ENCODE measurements at regions not wholly inside any gene's neighbourhood (a gene's known extent, or its start where the extent isn't known, plus 50 kb on each side); places are given as distances from the start of the nearest gene placed in this dataset.

DNA sequence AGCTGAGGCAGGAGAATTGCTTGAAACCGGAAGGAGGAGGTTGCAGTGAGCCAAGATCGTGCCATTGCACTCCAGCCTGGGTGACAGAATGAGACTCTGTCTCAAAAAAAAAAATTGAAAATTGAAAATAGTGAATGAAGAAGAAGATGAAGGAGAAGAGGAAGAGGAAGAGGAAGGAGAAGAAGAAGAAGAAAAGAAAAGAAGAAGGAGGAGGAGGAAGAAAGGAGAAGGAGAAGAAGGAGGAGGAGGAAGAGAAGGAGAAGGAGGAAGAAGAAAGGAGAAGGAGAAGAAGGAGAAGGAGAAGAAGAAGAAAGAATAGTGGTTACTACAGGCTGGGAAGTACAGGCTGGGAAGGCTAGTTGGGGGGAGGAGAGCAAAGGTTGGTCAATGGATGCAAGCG lies 124.3 kb upstream of the CPSF6 start:
- Histone ChIP-seq H2AFZ (ENCODE audit: insufficient read depth, low read depth, low read length, poor library complexity, severe bottlenecking) (no peak overlapping the region), H3K27ac (ENCODE audit: low read depth in 1 of 2, low read length in 2 of 2) (no peak overlapping the region), H3K4me3 (replicated peaks in 1 of 3; ENCODE audit: low read depth in 2 of 3, low read length in 3 of 3) (no peak overlapping the region), H3K9me3 (replicated peaks in 1 of 2; ENCODE audit: control insufficient read depth in 1 of 2, insufficient read depth in 1 of 2, low read length in 2 of 2) (peaks cover 0 to 3% of the 10 kb centered on the region in 2 donors), H3K79me2 (ENCODE audit: insufficient read depth, low read length) (no peaks in the 10 kb centered on the region), H3K27me3 (ENCODE audit: control insufficient read depth in 2 of 2, insufficient read depth in 2 of 2, low read length in 2 of 2) (no peaks in the 10 kb centered on the region), H3K4me1 (ENCODE audit: control insufficient read depth in 1 of 2, insufficient read depth in 2 of 2, low read length in 2 of 2) (peaks cover 4% of the 10 kb centered on the region in 2 donors), H3K36me3 (replicated peaks in 1 of 2; ENCODE audit: control insufficient read depth in 1 of 2, insufficient read depth in 2 of 2, low read length in 2 of 2) (no peaks in the 10 kb centered on the region), H3K4me2 (replicated peaks; ENCODE audit: extremely low read depth, low read length, poor library complexity, severe bottlenecking) (no peak overlapping the region), H4K20me1 (ENCODE audit: insufficient read depth, low read length) (no peaks in the 10 kb centered on the region), H3K9ac (ENCODE audit: insufficient read depth, low read length, poor library complexity, severe bottlenecking) (no peak overlapping the region)
- peaks cover 9% of the 10 kb centered on the region for H3K4me1 Mint-ChIP-seq
- H3K9me3 Mint-ChIP-seq = peaks cover 2 to 9% (median 3%) of the 10 kb centered on the region in 7 donors
- H3K27me3 Mint-ChIP-seq (ENCODE audit: low read depth in 3 of 3) = no peaks in the 10 kb centered on the region
- intact Hi-C loops (cut with micrococcal nuclease) = no loop called here
- no peak for DNase-seq
- WGBS (ENCODE audit: insufficient coverage) = 100% methylated on average over 2 of the region's 3 CpGs
- no peak for TF ChIP-seq CTCF (IDR thresholded peaks at IDR 0.05)
- no peak overlapping the region for H3K4me3 Mint-ChIP-seq
- H3K36me3 Mint-ChIP-seq = no peaks in the 10 kb centered on the region
- peak overlapping the region in 4 of 7 donors; percentile 36 to 74 (median 66) for H3K27ac Mint-ChIP-seq

- Mint-ChIP-seq H3K36me3 (no peaks in the 10 kb centered on the region), H3K27me3 (ENCODE audit: low read depth in 3 of 3) (no peaks in the 10 kb centered on the region)
- no CpG with 5 or more reads among the region's 9 CpGs for WGBS (ENCODE audit: insufficient coverage)
Observed at GRCh38 chr12:69115951-69116350, 123.4 kb upstream of the CPSF6 start.

More at GRCh38 chr12:69115951-69116350, 123.4 kb upstream of the CPSF6 start:
- Histone ChIP-seq H3K79me2 (ENCODE audit: insufficient read depth, low read length) (no peaks in the 10 kb centered on the region), H3K9ac (ENCODE audit: insufficient read depth, low read length, poor library complexity, severe bottlenecking) (no peak overlapping the region), H3K9me3 (replicated peaks in 1 of 2; ENCODE audit: control insufficient read depth in 1 of 2, insufficient read depth in 1 of 2, low read length in 2 of 2) (peaks cover 0 to 3% of the 10 kb centered on the region in 2 donors), H4K20me1 (ENCODE audit: insufficient read depth, low read length) (no peaks in the 10 kb centered on the region), H3K27ac (ENCODE audit: low read depth in 1 of 2, low read length in 2 of 2) (no peak overlapping the region), H3K36me3 (replicated peaks in 1 of 2; ENCODE audit: control insufficient read depth in 1 of 2, insufficient read depth in 2 of 2, low read length in 2 of 2) (no peaks in the 10 kb centered on the region), H3K4me3 (replicated peaks in 1 of 3; ENCODE audit: low read depth in 2 of 3, low read length in 3 of 3) (no peak overlapping the region), H3K4me2 (replicated peaks; ENCODE audit: extremely low read depth, low read length, poor library complexity, severe bottlenecking) (no peak overlapping the region), H3K4me1 (ENCODE audit: control insufficient read depth in 1 of 2, insufficient read depth in 2 of 2, low read length in 2 of 2) (peaks cover 4 to 6% of the 10 kb centered on the region in 2 donors), H2AFZ (ENCODE audit: insufficient read depth, low read depth, low read length, poor library complexity, severe bottlenecking) (no peak overlapping the region), H3K27me3 (ENCODE audit: control insufficient read depth in 2 of 2, insufficient read depth in 2 of 2, low read length in 2 of 2) (no peaks in the 10 kb centered on the region)
- TF ChIP-seq CTCF (IDR thresholded peaks at IDR 0.05) = no peak
- Mint-ChIP-seq H3K4me3 (no peak overlapping the region), H3K4me1 (peaks cover 9% of the 10 kb centered on the region), H3K27ac (peak overlapping the region in 1 of 7 donors; percentile 14), H3K9me3 (peaks cover 2 to 9% (median 3%) of the 10 kb centered on the region in 7 donors)
- no peak for DNase-seq
- intact Hi-C loops (cut with micrococcal nuclease) = no loop called here

All from CD14-positive monocyte (primary cell).